CD4-positive, alpha-beta T cell (primary cell): ENCODE measurements at regions not wholly inside any gene's neighbourhood (a gene's known extent, or its start where the extent isn't known, plus 50 kb on each side); places are given as distances from the start of the nearest gene placed in this dataset.

Experiments used
- ATAC-seq: fragments of 200-7000 bp; cut with Tn5 transposase; one replicate; pipeline ENCODE4 v1.10.0; 2022; ENCODE audit warnings: mild to moderate bottlenecking; ENCODE audit not compliant: poor library complexity
- CTCF ChIA-PET: fragments of 350-600 bp; sonication (Branson Sonifier 250); formaldehyde crosslinking; loops from one replicate; lab custom pipeline; 2021; ENCODE audit warnings: antibody characterized with exemption, inconsistent platforms; lab: Charles Lee
- POLR2A ChIA-PET: fragments of 350-600 bp; sonication (Branson Sonifier 250); formaldehyde crosslinking; loops from one replicate; lab custom pipeline; 2021; ENCODE audit warnings: antibody characterized with exemption, inconsistent platforms; lab: Charles Lee
- DNase-seq, 14 experiments: peaks; one replicate each; pipeline ENCODE4 v3.0.0-alpha.2; 2013 to 2020; ENCODE audit warnings: mixed read lengths in 2 of 14
- H3K27ac ChIP-seq, 2 donors: one replicate each; pipeline versions ENCODE4 v1.5.1 to v1.7.0; 2013; ENCODE audit warnings: low read length in 2 of 2, low read depth in 1 of 2, mild to moderate bottlenecking in 1 of 2
- H3K27me3 ChIP-seq, 2 experiments: 1 replicate in 1 of 2; 2 replicates in 1 of 2; pipeline versions ENCODE4 v1.6.1 to v1.7.0; 2013; ENCODE audit warnings: low read length in 2 of 2, control low read depth in 1 of 2, mild to moderate bottlenecking in 1 of 2, moderate library complexity in 1 of 2; ENCODE audit not compliant: insufficient read depth in 2 of 2, control insufficient read depth in 1 of 2
- H3K36me3 ChIP-seq: one replicate; pipeline ENCODE4 v1.6.1; 2013; ENCODE audit warnings: low read length, control low read depth; ENCODE audit not compliant: insufficient read depth
- H3K4me1 ChIP-seq: one replicate; pipeline ENCODE4 v1.6.1; 2013; ENCODE audit warnings: low read length, control low read depth; ENCODE audit not compliant: insufficient read depth
- H3K4me3 ChIP-seq: one replicate; pipeline ENCODE4 v1.5.1; 2013; ENCODE audit warnings: mild to moderate bottlenecking, low read length, moderate library complexity
- H3K9me3 ChIP-seq, 2 experiments: 1 replicate in 1 of 2; 2 replicates in 1 of 2; pipeline versions ENCODE4 v1.6.1 to v1.7.0; 2013; ENCODE audit warnings: low read length in 2 of 2, mild to moderate bottlenecking in 2 of 2, control low read depth in 1 of 2, moderate library complexity in 1 of 2; ENCODE audit not compliant: control insufficient read depth in 1 of 2, insufficient read depth in 1 of 2
- H3K27ac Mint-ChIP-seq: one replicate; pipeline ENCODE4 v1.8.0; 2020; ENCODE audit warnings: mixed read lengths
- H3K27me3 Mint-ChIP-seq: one replicate; pipeline ENCODE4 v1.8.0; 2021; ENCODE audit warnings: mixed read lengths
- H3K36me3 Mint-ChIP-seq: one replicate; pipeline ENCODE4 v1.8.0; 2021; ENCODE audit warnings: low read depth, mixed read lengths
- H3K4me1 Mint-ChIP-seq: one replicate; pipeline ENCODE4 v1.8.0; 2021; ENCODE audit warnings: low read depth, mixed read lengths
- H3K4me3 Mint-ChIP-seq: one replicate; pipeline ENCODE4 v1.8.0; 2020; ENCODE audit warnings: mild to moderate bottlenecking, mixed read lengths
- H3K9me3 Mint-ChIP-seq: one replicate; pipeline ENCODE4 v1.8.0; 2020; ENCODE audit warnings: mixed read lengths
- intact Hi-C, 2 experiments: fragments of 100-400 bp; cut with DNase I in 1 of 2; cut with micrococcal nuclease in 1 of 2; formaldehyde crosslinking; loops; one replicate each; pipeline versions ENCODE4 v1.15.1 to v1.9.0; 2023 to 2025; cut with DNase I, micrococcal nuclease
- TF ChIP-seq, protein P1 (sequence below): fragments of 200-600 bp; IDR thresholded peaks from one replicate; pipeline ENCODE4 v1.8.0; 2022; ENCODE audit warnings: antibody characterized with exemption, mild to moderate bottlenecking

- H3K4me3 Mint-ChIP-seq = no peak overlapping the region
- peaks cover 41% of the 10 kb centered on the region for H3K27me3 Mint-ChIP-seq
- Histone ChIP-seq H3K4me3 (no peak overlapping the region), H3K4me1 (no peaks in the 10 kb centered on the region), H3K9me3 (no peaks in the 10 kb centered on the region), H3K27ac (no peak overlapping the region), H3K36me3 (no peaks in the 10 kb centered on the region), H3K27me3 (no peaks in the 10 kb centered on the region)
- H3K36me3 Mint-ChIP-seq = no peaks in the 10 kb centered on the region
- DNase-seq (no peak), ATAC-seq (no peak)
- intact Hi-C loops = no loop called here
- no peaks in the 10 kb centered on the region for H3K4me1 Mint-ChIP-seq
- TF ChIP-seq, protein P1, sequence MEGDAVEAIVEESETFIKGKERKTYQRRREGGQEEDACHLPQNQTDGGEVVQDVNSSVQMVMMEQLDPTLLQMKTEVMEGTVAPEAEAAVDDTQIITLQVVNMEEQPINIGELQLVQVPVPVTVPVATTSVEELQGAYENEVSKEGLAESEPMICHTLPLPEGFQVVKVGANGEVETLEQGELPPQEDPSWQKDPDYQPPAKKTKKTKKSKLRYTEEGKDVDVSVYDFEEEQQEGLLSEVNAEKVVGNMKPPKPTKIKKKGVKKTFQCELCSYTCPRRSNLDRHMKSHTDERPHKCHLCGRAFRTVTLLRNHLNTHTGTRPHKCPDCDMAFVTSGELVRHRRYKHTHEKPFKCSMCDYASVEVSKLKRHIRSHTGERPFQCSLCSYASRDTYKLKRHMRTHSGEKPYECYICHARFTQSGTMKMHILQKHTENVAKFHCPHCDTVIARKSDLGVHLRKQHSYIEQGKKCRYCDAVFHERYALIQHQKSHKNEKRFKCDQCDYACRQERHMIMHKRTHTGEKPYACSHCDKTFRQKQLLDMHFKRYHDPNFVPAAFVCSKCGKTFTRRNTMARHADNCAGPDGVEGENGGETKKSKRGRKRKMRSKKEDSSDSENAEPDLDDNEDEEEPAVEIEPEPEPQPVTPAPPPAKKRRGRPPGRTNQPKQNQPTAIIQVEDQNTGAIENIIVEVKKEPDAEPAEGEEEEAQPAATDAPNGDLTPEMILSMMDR = no peak
- POLR2A ChIA-PET = no interaction called here
- H3K27ac Mint-ChIP-seq = no peak overlapping the region
- no peaks in the 10 kb centered on the region for H3K9me3 Mint-ChIP-seq
- CTCF ChIA-PET = no interaction called here
Observed at GRCh38 chr7:33854178-33854577, 51.2 kb upstream of the BMPER start.

- Mint-ChIP-seq H3K4me3 (no peak overlapping the region), H3K27me3 (peaks cover 41% of the 10 kb centered on the region), H3K9me3 (no peaks in the 10 kb centered on the region), H3K4me1 (no peaks in the 10 kb centered on the region), H3K36me3 (no peaks in the 10 kb centered on the region), H3K27ac (no peak overlapping the region)
- TF ChIP-seq, protein P1 = no peak
- intact Hi-C loops = no loop called here
- Histone ChIP-seq H3K27ac (no peak overlapping the region), H3K27me3 (no peaks in the 10 kb centered on the region), H3K36me3 (no peaks in the 10 kb centered on the region), H3K4me3 (no peak overlapping the region), H3K4me1 (no peaks in the 10 kb centered on the region), H3K9me3 (no peaks in the 10 kb centered on the region)
- ChIA-PET CTCF (no interaction called here), POLR2A (no interaction called here)
- DNase-seq (no peak), ATAC-seq (no peak)
Observed at GRCh38 chr7:33854801-33855350, 50.5 kb upstream of the BMPER start.
